HG03521 (cell line): ENCODE measurements at regions not wholly inside any gene's neighbourhood (a gene's known extent, or its start where the extent isn't known, plus 50 kb on each side); places are given as distances from the start of the nearest gene placed in this dataset.

Source experiments
- ATAC-seq: cut with Tn5 transposase; IDR thresholded peaks from one replicate; pipeline ENCODE4 v1.9.1; 2021; ENCODE audit warnings: mild to moderate bottlenecking, moderate library complexity; ENCODE audit not compliant: unreplicated experiment

DNA sequence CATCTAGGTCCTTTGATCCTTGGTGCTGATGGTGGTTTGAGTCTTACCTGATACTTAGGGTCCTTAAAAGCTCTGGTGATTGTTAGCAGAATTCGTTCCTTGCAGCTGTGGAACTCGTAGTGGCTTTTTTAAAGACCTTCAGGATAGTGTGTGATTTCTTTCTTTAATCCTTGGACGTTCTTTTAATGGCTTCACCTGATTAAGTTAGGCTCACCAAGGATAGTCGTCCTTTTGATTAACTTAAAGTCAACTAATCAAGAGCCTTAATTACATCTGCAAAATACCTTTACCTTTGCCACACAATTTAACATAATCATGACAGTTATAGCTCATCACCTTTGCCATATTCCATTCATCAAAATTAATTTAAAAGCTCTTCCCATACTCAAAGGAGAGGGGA lies 1807.7 kb downstream of the OLFM4 start:
- ATAC-seq: no peak

DNA sequence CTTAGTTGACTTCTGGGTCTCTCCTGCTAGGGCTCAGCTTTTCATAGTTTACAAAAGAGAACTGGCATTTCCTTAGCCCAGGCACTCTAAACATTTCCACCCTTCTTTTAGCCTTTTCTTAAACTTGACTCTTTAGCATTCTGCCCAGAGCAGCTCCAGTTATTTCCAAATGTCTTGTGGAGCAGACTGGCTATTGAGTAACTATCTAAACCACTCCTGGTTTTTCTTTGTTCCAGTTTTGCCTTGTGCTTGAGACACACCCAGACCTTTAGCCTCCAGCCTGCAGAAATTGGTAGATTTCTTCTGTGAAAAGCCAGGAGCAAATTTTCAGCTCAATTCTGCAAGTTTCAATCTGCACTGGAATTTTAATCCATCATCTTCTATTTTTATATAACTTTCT lies 1813.1 kb downstream of the OLFM4 start:
- no peak for ATAC-seq

DNA sequence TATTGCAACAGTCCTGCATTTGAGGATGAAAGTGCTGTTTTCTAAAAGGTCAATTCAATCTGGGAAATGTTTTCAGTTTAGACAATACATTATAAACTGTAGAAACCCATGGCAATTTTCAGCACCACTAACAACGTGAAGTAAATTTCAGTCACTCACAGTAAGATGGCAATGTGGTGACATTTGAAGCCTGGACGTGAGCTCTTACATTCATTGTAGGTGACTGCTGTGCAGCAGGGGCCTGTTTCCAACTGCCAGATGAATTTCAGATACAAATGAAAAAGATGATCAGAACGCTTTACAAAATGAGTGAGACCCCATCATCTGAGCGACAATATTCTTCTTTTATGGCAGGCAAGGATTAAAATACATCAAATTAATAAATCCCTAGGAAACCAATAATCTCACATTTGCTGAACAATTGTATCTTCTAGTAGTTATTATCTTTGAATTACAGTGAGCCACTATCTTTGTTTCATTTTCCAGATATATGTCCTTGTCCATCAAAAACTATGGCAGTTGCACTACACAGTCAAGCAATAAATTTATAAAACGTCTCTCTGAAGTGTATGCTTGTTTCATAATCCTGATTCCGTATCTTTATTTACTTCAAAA lies 1816.8 kb downstream of the OLFM4 start:
- no peak for ATAC-seq

DNA sequence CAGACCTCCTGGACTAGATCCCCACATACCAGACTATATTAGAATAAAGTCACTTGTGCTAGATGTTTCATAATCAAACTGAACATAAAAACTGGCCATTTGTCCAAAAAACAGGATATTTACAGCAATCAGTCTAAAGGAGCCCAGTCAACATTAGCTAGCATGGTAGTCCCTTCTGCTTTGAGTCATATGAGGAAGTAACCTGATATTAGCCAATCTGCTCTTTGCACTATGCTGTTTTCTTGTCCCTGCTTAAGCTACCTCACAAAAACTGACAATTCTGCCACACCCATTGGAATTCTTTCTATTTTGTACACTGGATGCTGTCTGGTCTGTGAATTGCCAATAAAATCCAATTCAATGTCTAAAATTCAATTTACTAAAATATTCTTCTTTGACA lies 1824.2 kb downstream of the OLFM4 start:
- ATAC-seq: no peak

DNA sequence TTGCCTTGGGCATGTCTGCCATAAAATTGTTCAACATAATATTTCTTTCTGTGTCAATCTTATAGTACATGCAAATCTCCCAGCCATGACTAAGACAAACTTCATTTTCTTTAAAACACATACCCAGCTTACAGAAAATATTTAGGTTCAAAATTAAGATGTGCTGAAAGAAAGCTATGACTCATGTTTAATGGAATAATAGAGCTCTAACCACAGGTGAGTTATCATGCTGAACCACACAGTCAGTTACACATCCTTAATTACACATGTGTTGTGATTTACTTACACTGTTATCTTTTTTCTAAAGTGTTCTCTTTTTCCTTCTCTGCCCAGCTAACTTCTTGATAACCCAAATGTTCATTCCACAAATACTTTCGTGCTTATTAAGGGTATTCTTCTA lies 1831.2 kb downstream of the OLFM4 start:
- ATAC-seq: no peak

DNA sequence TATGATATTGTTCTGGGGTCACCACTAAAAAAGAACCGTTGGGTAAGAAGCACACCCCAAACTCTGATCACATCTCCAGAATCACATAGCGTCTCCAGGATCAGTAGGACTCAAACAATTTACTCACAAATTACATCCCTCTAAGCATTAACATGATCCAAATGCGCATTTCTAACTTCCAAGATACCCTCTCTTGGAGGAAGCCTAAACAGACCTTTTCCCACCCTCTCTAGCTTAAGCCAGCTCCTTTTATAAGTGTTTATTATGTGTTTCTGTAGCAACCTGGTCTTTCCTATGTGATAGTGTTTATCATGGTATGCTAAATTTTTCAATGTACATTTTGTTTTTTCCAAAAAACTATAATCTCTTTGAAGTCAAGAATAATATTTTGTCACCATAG lies 1846.5 kb downstream of the OLFM4 start:
- ATAC-seq: no peak

DNA sequence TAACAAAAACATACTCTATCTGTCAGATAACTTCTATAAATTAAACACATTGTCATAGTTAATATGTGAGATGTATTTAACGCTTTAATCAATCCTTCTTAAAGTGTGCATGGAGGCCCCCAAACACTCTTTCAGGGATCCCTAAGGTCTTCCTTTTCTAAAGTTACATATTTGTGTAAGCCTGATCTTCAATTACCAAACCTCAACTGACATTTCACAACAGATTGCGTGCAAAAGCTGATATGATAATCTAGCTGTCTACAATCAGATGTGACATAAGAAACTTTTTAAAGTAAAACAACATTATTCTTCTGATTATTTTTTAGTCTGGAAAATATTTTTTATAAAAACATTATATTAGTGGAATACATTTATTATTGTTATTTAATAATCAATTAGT lies 1850.4 kb downstream of the OLFM4 start:
- ATAC-seq: no peak

DNA sequence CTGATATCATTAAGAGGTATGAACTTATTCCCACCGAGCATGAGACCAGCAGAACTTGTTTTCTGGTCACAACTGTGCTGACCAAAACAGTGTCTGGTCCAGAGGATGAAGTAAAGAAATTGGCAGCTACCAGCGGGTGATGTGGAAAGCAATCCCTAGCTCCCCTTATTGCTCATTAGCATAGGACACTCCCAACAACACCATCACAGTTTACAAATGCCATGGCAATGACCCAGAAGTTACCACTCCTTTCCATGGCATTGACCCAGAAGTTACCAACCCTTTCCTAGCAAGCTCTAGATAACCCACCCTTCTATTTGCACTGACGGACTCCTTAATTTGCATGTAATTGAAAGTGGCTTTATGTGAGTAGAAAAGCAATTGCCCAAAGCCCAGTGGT lies 1856.1 kb downstream of the OLFM4 start:
- ATAC-seq: no peak

DNA sequence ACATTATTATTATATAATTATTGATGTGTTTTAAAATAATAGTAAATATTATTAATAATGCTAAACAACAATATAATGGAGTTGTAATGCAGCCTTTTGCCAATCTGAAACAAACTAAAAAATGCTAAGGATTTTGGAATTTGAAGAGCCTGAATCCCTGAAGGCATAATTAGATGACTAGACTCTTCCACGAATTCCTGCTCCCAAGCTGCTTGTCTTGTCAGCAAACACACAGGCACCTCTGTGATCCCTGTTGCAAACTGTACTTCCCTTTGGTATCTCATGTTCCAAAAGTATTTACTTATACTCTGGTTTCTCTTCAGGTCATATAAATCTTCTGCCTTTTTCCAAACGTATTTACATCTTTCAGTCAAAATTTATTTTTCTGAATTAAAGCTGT lies 1862.4 kb downstream of the OLFM4 start:
- no peak for ATAC-seq

DNA sequence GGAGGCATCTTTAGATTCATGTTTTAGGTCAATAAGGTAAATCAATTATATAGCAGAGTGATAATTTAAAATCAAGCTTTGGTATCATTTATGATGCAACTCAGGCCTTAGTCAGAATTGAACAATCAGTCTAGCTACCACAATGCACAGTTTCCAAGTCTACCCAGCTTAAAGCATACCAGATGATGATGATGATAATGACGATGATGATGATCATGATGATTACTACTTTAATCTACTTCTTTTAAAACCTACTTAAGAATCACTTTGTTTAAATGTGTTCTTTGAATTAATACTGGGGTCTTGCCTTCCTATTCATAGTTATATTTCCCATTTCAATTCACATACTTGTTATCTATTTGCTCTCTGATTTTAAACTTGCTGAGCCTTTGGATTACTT lies 1872.7 kb downstream of the OLFM4 start:
- no peak for ATAC-seq

DNA sequence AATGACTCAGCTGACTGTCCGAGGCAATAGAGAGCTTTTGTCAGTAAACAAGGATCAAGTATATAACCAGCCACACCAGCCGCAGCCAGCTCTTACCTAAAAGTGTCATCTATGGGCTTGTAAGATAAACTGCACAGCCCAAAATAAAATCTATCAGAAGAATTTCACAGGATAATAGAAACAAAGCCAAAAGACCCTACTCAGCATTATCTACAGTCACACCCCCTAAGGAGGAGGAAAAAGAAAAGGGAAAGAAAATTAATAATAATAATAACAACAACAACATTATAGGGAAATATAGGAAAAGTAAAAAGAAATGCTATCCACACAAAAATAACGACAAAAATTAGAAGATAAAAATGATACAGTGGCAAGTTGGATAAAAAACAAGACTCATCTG lies 1883.8 kb downstream of the OLFM4 start:
- ATAC-seq: no peak

DNA sequence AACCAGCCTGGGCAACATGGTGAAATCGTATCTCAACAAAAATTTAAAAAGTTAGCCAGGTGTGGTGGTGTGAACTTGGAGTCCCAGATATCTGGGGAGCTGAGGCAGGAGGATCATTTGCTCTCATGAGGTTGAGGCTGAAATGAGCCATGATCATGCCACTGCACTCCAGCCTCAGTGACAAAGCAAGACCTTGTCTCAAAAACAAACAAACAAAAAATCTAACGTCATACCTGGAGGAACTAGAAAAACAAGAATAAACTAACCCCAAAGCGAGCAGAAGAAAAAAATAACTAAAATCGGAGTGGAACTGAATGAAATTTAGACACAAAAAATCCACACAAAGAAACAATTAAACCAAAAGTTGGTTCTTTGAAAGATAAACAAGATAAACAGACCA lies 1885.1 kb downstream of the OLFM4 start:
- no peak for ATAC-seq

DNA sequence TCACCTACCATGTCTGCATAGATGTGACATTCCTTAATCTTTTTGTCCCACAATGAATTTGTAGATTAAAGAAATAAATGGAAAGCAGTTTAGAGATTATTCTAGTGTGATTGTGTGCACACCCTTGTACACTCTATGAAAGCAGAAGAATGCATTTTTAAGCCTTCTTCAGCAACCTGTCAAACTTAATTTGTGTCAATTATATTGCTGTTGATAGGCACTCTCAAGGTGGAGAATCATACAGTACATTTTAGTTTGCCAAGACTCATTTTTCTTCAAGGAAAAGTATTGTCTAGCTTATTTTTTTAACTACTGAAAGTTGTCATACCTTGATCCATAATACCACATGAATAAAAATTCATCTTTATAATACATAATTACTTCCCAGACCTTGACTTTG lies 1898.9 kb downstream of the OLFM4 start:
- ATAC-seq: no peak

DNA sequence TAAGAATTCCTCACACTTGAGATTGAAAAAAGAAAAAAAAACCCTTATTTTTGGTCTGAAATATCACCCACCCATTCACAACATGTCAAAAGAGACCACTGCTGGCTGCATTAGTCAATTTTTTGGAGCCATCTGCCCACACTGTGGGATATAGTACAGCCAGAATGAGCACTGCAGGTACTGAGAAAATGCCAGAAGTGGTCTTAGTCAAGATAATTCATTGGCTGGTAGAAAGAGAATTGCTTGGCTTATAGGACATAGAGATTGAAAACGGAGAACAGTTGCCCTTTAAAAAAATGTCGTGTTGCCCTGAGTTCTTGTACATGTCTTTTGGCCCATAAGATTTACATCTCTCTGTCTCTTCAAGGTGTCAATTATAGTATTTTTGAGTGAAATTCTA lies 1899.5 kb downstream of the OLFM4 start:
- ATAC-seq: no peak

DNA sequence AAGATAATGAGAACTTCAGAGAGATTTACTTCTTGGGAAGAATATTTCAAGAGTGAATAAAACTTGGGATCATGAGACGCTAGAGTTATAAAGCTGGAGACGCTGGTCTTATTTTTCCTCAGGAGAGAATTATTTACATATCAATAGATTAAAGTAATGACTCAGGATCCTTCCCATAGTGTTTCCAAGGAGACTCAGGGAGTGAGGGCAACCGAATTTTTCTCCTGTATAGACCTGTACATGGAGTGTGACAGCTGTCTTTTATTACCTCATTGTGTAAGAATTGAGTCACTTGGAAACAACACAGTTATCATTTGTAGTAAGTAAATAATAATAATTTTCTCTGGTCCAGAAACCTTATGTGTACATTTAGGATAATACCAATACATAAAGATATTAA lies 1905.5 kb downstream of the OLFM4 start:
- no peak for ATAC-seq

DNA sequence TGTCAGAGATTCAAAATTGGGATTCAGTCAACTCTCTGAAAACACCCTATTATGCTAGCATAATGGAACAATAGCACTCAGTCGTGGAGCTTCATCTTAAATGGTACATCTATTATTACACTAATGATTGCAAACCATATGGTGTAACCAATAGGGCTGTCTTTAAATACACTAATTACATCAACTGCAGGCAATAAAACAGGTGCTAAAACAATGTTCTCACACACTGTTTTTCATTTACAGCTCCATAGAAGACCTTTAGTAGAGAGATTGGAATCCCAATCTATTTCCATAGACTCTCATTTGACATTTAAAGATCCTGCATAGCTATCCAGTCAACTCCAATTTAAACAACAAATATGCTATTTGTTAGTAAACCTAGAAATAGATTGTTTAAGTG lies 1917.4 kb downstream of the OLFM4 start:
- no peak for ATAC-seq

DNA sequence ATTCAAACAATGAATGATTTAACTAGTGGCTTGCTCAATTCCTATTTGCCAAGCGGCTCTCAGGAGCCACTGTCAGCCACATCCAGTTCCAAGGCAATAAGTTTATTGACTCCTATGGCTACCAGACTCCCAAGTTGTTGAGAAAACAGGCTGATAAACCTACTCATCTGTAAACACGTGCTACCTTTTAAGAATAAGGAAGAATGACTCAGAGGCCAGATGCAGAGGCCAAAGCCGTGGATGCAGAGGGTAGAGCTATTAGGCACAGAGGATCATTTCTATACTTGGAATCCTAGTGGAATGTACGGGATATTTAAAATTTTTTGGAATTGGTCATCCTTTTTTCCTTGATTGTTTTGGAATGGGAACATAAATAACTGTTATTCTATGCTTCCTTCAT lies 1921.1 kb downstream of the OLFM4 start:
- no peak for ATAC-seq

DNA sequence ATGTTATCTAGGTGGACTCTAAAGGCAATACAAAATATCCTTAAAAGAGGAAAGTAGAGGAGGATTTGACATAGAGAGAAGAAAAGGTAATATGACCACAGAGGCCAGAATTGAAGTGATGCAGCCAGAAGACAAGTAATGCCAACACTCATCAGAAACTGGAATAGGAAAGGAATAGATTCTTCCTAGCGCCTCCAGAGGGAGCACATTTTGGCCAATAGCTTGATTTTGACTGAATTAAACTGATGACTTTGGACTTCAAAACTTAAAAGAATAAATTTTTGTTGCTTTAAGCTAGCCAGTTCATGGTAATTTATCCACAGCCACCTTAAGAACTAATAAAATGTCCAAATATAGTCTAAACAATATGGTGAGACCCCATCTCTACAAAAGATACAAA lies 1921.9 kb downstream of the OLFM4 start:
- no peak for ATAC-seq

DNA sequence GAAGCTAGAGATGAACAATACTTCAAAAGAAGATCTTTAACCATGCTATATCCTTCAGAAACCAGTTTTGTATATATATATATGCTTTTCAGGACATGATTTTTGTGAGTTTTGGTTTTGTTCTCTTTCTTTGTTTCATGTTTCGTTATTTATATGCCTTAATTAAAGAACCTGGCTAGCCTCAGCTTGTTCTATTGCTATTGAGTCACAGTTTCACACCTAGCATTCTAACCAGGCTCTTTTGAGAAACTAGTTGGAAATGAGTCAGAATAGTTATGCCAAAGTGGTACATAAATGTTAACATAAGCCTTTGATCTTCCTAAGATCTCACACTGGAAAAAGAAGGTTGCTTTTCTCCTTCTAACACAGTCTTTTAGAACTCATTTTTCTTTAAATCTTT lies 1925.2 kb downstream of the OLFM4 start:
- no peak for ATAC-seq

DNA sequence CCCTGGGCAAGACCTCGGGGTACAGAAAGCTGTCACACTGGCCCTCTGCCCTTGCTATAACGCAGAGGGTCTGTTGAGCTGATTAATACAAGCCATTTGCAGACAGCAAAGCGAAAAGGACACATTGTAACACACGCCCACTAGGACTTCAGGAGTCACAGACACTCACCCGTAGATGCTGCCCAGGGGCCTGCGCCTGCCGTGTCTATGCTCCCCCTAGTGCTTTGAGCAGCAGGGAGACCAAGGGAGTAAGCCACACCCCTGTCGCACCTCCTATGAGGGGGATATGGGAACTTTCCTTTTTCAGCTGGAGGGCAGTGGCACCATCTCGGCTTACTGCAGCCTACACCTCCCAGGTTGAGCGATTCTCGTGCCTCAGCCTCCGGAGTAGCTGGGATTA lies 1930.2 kb downstream of the OLFM4 start:
- ATAC-seq: no peak

DNA sequence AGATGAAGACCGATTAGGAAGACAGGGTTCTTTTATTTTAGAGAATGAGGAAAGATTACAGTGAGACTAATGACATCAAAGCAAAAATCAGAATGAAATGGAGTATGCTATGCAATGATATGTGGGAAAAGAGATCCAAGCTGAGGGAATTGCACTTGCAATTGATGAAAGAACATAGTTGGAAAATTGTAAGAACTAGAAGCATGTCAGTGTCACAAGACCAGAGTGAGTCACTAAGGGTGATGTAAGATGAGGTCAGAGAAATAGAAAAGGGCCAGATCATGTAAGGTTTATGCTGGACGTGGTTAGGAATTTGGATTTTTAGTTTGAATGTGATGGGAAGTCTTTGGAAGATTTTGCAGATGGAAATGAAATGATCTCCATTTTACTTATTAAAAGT lies 1937.3 kb downstream of the OLFM4 start:
- no peak for ATAC-seq

DNA sequence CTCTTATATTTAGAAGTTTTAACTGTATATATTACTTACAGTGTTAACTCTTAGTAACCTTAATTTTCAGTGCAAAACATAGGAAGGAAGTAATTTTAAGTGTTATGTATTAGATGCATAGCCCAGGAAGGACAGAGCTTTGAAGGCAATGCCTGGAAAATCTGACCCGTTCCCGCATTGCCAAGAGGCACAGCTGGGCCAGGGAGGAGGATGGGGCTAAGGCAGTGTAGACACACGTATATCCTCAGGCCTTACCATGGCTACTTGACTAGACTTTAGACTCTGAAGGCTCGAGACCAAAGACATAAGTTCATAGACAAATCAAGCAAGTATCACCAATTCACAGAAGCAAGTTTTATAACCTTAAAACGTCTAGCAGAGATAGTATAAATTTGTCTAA lies 1944.2 kb downstream of the OLFM4 start:
- ATAC-seq: no peak

DNA sequence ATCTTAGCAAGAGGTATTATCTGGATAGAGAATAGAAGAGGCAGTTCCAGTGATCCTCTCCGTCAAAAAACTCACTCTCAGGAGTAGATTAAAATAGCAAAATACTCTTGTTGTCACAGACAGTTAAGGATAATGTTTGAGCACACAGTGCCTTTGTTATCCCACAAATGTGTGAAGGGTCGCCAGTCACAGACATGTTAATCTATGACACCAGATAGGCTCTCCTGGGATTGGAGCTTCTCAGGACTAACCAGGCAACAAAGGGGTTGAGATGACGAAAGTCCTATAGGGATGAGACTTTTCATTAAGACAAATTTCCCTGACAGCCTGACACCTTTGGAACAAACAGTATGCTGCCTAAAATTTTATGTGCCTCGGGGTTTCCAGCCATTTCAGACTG lies 1947.1 kb downstream of the OLFM4 start:
- ATAC-seq: no peak

DNA sequence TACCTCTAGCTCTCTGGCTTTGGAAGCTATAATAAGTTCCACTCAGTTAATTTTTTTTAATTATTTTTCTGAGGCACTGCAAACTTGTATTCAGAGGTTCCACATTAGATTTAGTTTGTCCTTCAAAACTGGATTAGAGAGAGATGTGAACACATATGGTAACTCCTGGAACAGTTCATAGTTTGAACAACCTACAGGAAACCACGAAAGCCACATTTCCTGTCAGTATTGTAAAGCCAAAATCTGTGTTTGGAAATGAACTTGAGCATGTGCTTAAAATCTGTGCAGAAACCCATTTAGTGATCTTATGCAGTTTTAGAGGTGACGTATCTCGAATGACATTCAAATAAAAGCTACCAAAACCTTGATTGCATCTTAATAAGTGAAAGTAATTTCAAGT lies 1952.0 kb downstream of the OLFM4 start:
- ATAC-seq: no peak
